ENCODE measurements at regions not wholly inside any gene's neighbourhood (a gene's known extent, or its start where the extent isn't known, plus 50 kb on each side); places are given as distances from the start of the nearest gene placed in this dataset.

DNA sequence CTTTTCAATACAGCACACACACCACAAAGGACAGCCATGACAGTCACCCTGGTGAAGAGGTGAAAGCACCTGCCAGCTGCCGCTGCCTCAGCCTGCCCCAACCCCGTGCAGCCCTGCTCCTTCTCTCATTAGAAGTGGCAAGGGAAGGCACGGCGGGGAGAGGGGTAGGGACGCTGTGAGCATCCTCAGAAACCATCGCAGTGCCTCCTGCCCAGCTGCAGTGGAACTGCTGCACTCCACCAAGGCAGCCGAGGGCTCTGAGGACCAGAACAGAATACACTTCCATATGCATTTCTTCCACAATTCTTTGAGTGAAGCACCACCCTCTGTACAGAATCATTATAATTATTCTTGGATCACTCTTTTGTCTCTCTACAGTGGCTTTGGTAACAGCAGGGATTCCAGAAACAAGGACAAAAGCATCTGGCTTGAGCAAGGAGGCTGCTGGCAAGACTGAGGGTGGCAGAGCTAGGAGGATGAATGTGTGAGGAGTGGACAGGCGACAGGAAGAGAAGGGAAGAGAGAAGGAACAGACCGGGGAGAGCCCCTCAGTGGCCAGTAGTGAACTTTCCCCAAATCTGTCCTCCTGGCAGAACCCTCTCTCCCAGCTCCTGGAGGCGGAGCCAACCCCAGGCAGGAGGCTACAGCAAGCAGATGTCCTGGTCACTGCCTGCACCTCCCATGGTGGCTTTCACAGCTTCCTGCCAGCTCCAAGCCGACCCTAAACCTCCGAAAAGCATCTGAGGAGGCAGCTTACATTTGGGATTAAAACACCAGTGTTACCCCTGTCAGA lies 73.2 kb downstream of the MTNR1A start:
- TF ChIP-seq, protein P1, sequence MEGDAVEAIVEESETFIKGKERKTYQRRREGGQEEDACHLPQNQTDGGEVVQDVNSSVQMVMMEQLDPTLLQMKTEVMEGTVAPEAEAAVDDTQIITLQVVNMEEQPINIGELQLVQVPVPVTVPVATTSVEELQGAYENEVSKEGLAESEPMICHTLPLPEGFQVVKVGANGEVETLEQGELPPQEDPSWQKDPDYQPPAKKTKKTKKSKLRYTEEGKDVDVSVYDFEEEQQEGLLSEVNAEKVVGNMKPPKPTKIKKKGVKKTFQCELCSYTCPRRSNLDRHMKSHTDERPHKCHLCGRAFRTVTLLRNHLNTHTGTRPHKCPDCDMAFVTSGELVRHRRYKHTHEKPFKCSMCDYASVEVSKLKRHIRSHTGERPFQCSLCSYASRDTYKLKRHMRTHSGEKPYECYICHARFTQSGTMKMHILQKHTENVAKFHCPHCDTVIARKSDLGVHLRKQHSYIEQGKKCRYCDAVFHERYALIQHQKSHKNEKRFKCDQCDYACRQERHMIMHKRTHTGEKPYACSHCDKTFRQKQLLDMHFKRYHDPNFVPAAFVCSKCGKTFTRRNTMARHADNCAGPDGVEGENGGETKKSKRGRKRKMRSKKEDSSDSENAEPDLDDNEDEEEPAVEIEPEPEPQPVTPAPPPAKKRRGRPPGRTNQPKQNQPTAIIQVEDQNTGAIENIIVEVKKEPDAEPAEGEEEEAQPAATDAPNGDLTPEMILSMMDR (IDR thresholded peaks at IDR 0.05): no peak
- DNase-seq (ENCODE audit: extremely low spot score, unreplicated experiment): no peak
- Mint-ChIP-seq H3K9me3 (ENCODE audit: unreplicated experiment) (no peaks in the 10 kb centered on the region), H3K4me1 (ENCODE audit: unreplicated experiment) (peaks cover 7% of the 10 kb centered on the region), H3K36me3 (ENCODE audit: unreplicated experiment) (no peaks in the 10 kb centered on the region), H3K27ac (ENCODE audit: unreplicated experiment) (no peak overlapping the region), H3K27me3 (ENCODE audit: unreplicated experiment) (peaks cover 15% of the 10 kb centered on the region), H3K4me3 (ENCODE audit: unreplicated experiment) (no peak overlapping the region)

DNA sequence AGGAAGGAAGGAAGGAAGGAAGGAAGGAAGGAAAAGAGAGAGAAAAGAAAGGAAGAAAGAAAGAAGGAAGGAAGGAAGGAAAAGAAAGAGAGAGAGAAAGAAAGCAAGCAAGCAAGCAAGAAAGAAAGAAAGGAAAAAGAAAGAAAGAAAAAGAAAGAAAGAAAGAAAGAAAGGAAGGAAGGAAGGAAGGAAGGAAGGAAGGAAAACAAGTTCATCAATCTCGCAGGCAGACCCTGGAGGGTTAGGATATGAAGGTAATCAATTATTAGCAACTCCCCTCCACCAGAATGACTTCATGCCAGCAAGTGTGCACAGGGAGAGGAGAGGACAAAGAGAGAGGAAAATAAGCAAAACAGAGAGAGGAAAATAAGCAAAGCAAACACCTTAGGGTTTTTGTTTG lies 80.2 kb downstream of the MTNR1A start:
- H3K4me1 Mint-ChIP-seq (ENCODE audit: unreplicated experiment): peaks cover 6% of the 10 kb centered on the region
- H3K9me3 Mint-ChIP-seq (ENCODE audit: unreplicated experiment): no peaks in the 10 kb centered on the region
- no peaks in the 10 kb centered on the region for H3K36me3 Mint-ChIP-seq (ENCODE audit: unreplicated experiment)
- no peak overlapping the region for H3K27ac Mint-ChIP-seq (ENCODE audit: unreplicated experiment)
- DNase-seq (ENCODE audit: extremely low spot score, unreplicated experiment): no peak
- H3K4me3 Mint-ChIP-seq (ENCODE audit: unreplicated experiment): no peak overlapping the region
- peaks cover 14% of the 10 kb centered on the region for H3K27me3 Mint-ChIP-seq (ENCODE audit: unreplicated experiment)
- TF ChIP-seq, protein P1 (IDR thresholded peaks at IDR 0.05): no peak

DNA sequence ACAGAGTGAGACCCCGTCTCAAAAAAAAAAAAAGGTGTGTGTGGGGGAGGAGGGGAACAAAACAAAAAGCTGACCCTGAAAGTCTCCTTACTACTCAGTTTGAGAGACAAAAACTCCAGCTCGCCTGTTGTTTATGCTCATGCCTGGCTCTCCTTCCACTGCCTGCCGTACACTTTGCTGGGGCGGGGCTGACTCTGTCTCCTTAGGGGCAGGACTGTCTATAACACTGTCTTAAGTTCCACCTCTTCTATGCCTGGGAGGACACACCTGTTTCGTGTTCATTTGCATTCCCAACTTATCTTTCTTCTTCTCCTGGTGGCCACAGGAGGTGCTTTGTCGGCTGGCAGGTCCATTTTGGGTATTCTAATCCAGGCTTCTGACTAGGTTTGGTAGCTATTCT lies 81.4 kb downstream of the MTNR1A start:
- no peak for DNase-seq (ENCODE audit: extremely low spot score, unreplicated experiment)
- H3K27ac Mint-ChIP-seq (ENCODE audit: unreplicated experiment): no peak overlapping the region
- H3K4me3 Mint-ChIP-seq (ENCODE audit: unreplicated experiment): no peak overlapping the region
- H3K36me3 Mint-ChIP-seq (ENCODE audit: unreplicated experiment): no peaks in the 10 kb centered on the region
- no peaks in the 10 kb centered on the region for H3K9me3 Mint-ChIP-seq (ENCODE audit: unreplicated experiment)
- TF ChIP-seq, protein P1 (IDR thresholded peaks at IDR 0.05): no peak
- peaks cover 26% of the 10 kb centered on the region for H3K27me3 Mint-ChIP-seq (ENCODE audit: unreplicated experiment)
- peaks cover 6% of the 10 kb centered on the region for H3K4me1 Mint-ChIP-seq (ENCODE audit: unreplicated experiment)

DNA sequence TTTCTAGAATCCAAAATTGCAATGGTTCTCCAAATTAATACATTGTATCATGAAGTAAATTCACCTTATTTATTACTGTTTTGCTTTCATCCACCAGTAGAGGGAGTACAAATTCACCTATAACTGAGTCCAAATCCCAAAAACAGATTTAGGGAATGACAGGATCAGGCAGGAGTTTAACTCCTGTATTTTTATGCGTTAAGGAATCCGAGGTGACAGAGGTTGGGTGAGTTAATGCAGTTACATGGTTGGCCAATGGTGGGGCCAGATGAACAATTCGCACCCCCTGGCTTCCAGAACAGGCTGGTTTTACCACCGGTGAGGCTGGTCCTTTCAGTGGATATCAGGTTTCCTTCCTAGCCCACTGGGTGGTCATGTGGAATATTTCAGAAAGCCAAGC lies 82.4 kb downstream of the MTNR1A start:
- Mint-ChIP-seq H3K27me3 (ENCODE audit: unreplicated experiment) (peaks cover 28% of the 10 kb centered on the region), H3K4me1 (ENCODE audit: unreplicated experiment) (peaks cover 6% of the 10 kb centered on the region), H3K4me3 (ENCODE audit: unreplicated experiment) (no peak overlapping the region), H3K36me3 (ENCODE audit: unreplicated experiment) (no peaks in the 10 kb centered on the region), H3K9me3 (ENCODE audit: unreplicated experiment) (no peaks in the 10 kb centered on the region), H3K27ac (ENCODE audit: unreplicated experiment) (no peak overlapping the region)
- DNase-seq (ENCODE audit: extremely low spot score, unreplicated experiment): no peak
- TF ChIP-seq, protein P1 (IDR thresholded peaks at IDR 0.05): peak; percentile 74

DNA sequence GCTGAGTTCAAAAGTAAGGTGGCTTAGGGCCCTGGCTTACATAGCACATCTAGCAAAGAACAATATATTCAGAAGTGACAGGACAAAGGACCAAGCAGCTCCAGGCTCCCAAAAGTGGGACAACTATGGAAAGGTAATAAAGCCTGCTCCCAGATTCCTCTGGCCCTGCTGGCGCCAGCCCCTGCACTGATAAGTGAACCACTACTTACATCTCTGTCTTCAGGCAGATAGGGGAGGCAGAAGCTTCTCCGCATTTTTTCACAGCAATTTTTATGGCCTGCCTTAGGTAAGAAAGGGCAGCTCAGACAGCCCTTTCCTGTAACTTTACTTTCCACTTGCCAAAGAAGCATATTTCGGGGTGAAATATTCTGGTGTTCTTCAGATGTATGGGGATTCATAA lies 83.9 kb downstream of the MTNR1A start:
- H3K4me1 Mint-ChIP-seq (ENCODE audit: unreplicated experiment): peaks cover 6% of the 10 kb centered on the region
- H3K27ac Mint-ChIP-seq (ENCODE audit: unreplicated experiment): no peak overlapping the region
- no peak overlapping the region for H3K4me3 Mint-ChIP-seq (ENCODE audit: unreplicated experiment)
- no peaks in the 10 kb centered on the region for H3K9me3 Mint-ChIP-seq (ENCODE audit: unreplicated experiment)
- no peaks in the 10 kb centered on the region for H3K36me3 Mint-ChIP-seq (ENCODE audit: unreplicated experiment)
- TF ChIP-seq, protein P1 (IDR thresholded peaks at IDR 0.05): no peak
- no peak for DNase-seq (ENCODE audit: extremely low spot score, unreplicated experiment)
- peaks cover 39% of the 10 kb centered on the region for H3K27me3 Mint-ChIP-seq (ENCODE audit: unreplicated experiment)
